ENCODE measurements at regions not wholly inside any gene's neighbourhood (a gene's known extent, or its start where the extent isn't known, plus 50 kb on each side); places are given as distances from the start of the nearest gene placed in this dataset.
"Not testable (repeated sequence)": the region's sequence is repeated elsewhere in the genome, so short reads cannot be mapped to it uniquely, and the experiment has no call there.

DNA sequence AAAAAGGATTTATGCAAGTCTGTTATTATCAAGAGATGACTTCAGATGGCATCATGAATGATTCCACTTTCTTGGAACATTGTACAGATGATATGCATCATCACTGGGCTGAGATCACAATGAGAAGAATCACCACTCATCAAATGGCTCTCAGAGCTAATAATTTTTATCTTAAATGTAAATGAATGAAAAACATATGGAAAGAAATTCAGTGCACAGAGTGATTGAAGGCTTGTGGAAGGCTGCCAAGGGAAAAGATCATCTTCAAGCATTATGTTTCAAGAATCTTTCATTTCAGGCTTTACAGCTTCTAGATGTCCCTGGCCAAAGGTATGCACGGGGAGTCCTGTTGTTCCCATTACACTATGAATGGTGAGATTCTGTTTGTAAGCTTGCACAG, 955.7 kb downstream of the TTLL7 start (continued):
- TF ChIP-seq GABPB1 (CRISPR knock-in tag; IDR thresholded peaks at IDR 0.05) (no peak), FOXJ3 (CRISPR knock-in tag; IDR thresholded peaks at IDR 0.05; ENCODE audit: borderline replicate concordance) (no peak), NR3C1 (CRISPR knock-in tag; conservative IDR thresholded peaks at IDR 0.05; ENCODE audit: low read depth) (no peak), OVOL2 (CRISPR knock-in tag; IDR thresholded peaks at IDR 0.05; ENCODE audit: borderline replicate concordance) (no peak)

DNA sequence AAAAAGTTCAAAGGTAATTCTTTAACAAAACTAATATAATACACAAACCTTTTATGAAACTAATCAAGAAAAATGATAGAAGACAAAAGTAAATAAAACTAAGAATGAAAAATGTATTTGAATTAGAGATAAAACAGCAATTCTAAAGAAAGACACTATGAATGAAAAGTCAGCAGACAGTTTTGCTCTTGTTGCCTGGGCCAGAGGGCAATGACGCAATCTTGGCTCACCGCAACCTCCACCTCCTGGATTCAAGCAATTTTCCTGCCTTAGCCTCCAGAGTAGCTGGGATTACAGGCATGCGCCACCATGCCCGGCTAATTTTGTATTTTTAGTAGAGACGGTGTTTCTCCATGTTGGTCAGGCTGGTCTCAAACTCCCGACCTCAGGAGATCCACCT, 959.8 kb downstream of the TTLL7 start:
- H3K27ac Mint-ChIP-seq; ATAC-seq; CTCF ChIA-PET; H3K4me1 Mint-ChIP-seq; DNase-seq (ENCODE audit: low spot score); POLR2A ChIA-PET; H3K4me3 Mint-ChIP-seq; H3K27me3 Mint-ChIP-seq (ENCODE audit: low read depth): not testable (repeated sequence)
- Mint-ChIP-seq H3K9me3 (peaks cover 41% of the 10 kb centered on the region), H3K36me3 (peaks cover 38% of the 10 kb centered on the region)

DNA sequence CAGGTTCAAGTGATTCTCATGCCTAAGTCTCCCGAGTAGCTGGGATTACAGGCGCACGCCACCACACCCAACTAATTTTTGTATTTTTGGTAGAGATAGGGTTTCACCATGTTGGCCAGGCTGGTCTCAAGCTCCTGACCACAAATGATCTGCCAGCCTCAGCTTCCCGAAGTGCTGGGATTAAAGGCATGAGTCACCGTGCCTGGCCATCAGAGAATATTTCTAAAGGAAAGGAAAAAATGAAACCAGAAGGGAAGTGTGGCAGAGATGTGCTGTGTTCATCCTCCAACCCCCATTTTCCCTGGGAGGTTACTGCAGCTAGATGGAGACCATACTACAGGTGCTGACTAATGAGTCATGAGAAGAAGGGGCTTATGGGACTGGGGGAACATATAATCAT, 964.1 kb downstream of the TTLL7 start:
- ChIA-PET CTCF (no interaction called here), POLR2A (no interaction called here)
- ATAC-seq (no peak), DNase-seq (ENCODE audit: low spot score) (no peak)
- TF ChIP-seq CTCF (IDR thresholded peaks at IDR 0.05) (no peak), MAX (CRISPR knock-in tag; IDR thresholded peaks at IDR 0.05) (no peak), JUN (CRISPR knock-in tag; IDR thresholded peaks at IDR 0.05) (no peak)
- H3K4me1 Mint-ChIP-seq: peaks cover 8% of the 10 kb centered on the region
- H3K27ac Mint-ChIP-seq: no peak overlapping the region
- H3K4me3 Mint-ChIP-seq: no peak overlapping the region
- H3K36me3 Mint-ChIP-seq: peaks cover 73% of the 10 kb centered on the region
- no peaks in the 10 kb centered on the region; the same call in 1 of the 2 replicates for H3K27me3 Mint-ChIP-seq (ENCODE audit: low read depth)
- peaks cover 75% of the 10 kb centered on the region for H3K9me3 Mint-ChIP-seq

DNA sequence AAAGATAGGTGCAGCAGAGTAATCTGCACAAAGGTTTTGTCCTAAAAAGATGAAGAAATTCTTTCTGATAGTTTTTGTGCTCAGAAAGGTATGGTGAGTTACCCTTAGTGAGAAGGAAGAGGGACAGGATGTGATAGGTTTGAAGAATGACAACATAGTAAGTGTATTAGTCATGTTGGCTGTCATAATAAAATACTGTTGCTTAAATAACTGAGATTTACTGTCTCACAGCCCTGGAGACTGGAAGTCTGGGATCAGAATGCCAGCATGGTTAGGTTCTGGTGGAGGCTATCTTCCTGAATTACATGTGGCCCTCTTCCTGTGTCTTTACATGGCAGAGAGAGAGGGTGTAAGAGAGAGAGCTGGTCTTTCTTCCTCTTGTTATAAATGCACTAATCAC, 965.2 kb downstream of the TTLL7 start:
- Mint-ChIP-seq H3K36me3 (peaks cover 71% of the 10 kb centered on the region), H3K4me3 (no peak overlapping the region), H3K27ac (no peak overlapping the region), H3K27me3 (ENCODE audit: low read depth) (no peaks in the 10 kb centered on the region; the same call in 1 of the 2 replicates), H3K9me3 (peaks cover 75% of the 10 kb centered on the region), H3K4me1 (peaks cover 11% of the 10 kb centered on the region)
- no peak for DNase-seq (ENCODE audit: low spot score)
- ChIA-PET POLR2A (no interaction called here), CTCF (no interaction called here)
- no peak for ATAC-seq
- no peak for TF ChIP-seq TEAD4 (CRISPR knock-in tag; IDR thresholded peaks at IDR 0.05)
- no peak for TF ChIP-seq ZBTB21 (CRISPR knock-in tag; IDR thresholded peaks at IDR 0.05; ENCODE audit: borderline replicate concordance)
- TF ChIP-seq GRHL2 (CRISPR knock-in tag; IDR thresholded peaks at IDR 0.05; ENCODE audit: insufficient replicate concordance, severe bottlenecking): no peak
- no peak for TF ChIP-seq FOXK1 (CRISPR knock-in tag; IDR thresholded peaks at IDR 0.05)
- no peak for TF ChIP-seq EMX1 (CRISPR knock-in tag; IDR thresholded peaks at IDR 0.05)
- TF ChIP-seq RORB (CRISPR knock-in tag; IDR thresholded peaks at IDR 0.05): no peak
- TF ChIP-seq USF2 (CRISPR knock-in tag; IDR thresholded peaks at IDR 0.05): no peak
- TF ChIP-seq SMAD3 (CRISPR knock-in tag; IDR thresholded peaks at IDR 0.05; ENCODE audit: borderline replicate concordance): no peak
- TF ChIP-seq ESRRA (CRISPR knock-in tag; IDR thresholded peaks at IDR 0.05; ENCODE audit: borderline replicate concordance): no peak

- ATAC-seq (no peak), DNase-seq (ENCODE audit: low spot score) (no peak)
- Mint-ChIP-seq H3K4me1 (peaks cover 33% of the 10 kb centered on the region), H3K4me3 (no peak overlapping the region), H3K36me3 (peaks cover 41% of the 10 kb centered on the region), H3K27ac (no peak overlapping the region), H3K9me3 (peaks cover 40% of the 10 kb centered on the region), H3K27me3 (ENCODE audit: low read depth) (no peaks in the 10 kb centered on the region; the same call in 1 of the 2 replicates)
- ChIA-PET POLR2A (no interaction called here), CTCF (no interaction called here)
- TF ChIP-seq, protein P1, sequence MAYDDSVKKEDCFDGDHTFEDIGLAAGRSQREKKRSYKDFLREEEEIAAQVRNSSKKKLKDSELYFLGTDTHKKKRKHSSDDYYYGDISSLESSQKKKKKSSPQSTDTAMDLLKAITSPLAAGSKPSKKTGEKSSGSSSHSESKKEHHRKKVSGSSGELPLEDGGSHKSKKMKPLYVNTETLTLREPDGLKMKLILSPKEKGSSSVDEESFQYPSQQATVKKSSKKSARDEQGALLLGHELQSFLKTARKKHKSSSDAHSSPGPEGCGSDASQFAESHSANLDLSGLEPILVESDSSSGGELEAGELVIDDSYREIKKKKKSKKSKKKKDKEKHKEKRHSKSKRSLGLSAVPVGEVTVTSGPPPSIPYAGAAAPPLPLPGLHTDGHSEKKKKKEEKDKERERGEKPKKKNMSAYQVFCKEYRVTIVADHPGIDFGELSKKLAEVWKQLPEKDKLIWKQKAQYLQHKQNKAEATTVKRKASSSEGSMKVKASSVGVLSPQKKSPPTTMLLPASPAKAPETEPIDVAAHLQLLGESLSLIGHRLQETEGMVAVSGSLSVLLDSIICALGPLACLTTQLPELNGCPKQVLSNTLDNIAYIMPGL (CRISPR knock-in tag; IDR thresholded peaks at IDR 0.05): no peak
- TF ChIP-seq ZBTB21 (CRISPR knock-in tag; IDR thresholded peaks at IDR 0.05; ENCODE audit: borderline replicate concordance): no peak
- TF ChIP-seq, protein P2, sequence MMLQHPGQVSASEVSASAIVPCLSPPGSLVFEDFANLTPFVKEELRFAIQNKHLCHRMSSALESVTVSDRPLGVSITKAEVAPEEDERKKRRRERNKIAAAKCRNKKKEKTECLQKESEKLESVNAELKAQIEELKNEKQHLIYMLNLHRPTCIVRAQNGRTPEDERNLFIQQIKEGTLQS (CRISPR knock-in tag; conservative IDR thresholded peaks at IDR 0.05): no peak
- TF ChIP-seq JUN (CRISPR knock-in tag; IDR thresholded peaks at IDR 0.05): no peak
- TF ChIP-seq ZNF425 (CRISPR knock-in tag; conservative IDR thresholded peaks at IDR 0.05): no peak
- no peak for TF ChIP-seq ZNF263 (CRISPR knock-in tag; IDR thresholded peaks at IDR 0.05; ENCODE audit: low read depth)
- no peak for TF ChIP-seq GTF2I (CRISPR knock-in tag; conservative IDR thresholded peaks at IDR 0.05)
- TF ChIP-seq NR1H2 (CRISPR knock-in tag; IDR thresholded peaks at IDR 0.05): no peak
These were observed 969.0 kb downstream of the TTLL7 start for GRCh38 chr1:83029916-83030315.
